ENCODE measurements at regions not wholly inside any gene's neighbourhood (a gene's known extent, or its start where the extent isn't known, plus 50 kb on each side); places are given as distances from the start of the nearest gene placed in this dataset.
A peak's percentile ranks its signal among the peaks of the same experiment; 100 is the strongest.

DNA sequence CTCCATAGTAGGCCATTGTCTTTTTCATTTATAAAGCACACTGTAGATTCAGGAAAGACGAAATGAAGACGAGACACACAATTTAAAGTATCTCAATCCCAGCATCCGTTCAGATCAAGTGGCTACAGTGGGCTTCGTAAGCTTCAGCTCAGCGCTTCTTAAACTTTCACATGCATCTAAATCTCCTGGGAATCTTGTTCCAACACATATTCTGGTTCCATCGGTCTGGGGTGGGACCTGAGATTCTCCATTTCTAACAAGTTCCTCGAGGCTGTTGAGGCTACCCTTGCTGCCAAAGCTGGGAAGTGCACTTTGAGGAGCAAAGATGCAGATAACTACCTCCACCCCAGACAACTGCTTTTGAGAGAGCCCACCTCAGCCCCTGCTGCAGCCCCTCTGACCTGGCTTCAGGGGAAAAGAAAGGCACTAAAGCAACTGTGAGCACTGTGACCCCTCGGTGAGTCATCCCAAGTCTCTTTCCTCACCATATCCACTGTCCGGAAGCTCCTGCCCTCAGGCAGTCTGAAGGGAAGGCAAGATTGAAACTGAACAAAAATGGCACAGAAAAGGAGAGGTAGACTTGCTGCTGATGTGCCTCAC is 201.1 kb upstream of the FBXO11 start (continued):
- TF ChIP-seq CEBPG (CRISPR knock-in tag; IDR thresholded peaks at IDR 0.05): no peak
- TF ChIP-seq, protein P1, sequence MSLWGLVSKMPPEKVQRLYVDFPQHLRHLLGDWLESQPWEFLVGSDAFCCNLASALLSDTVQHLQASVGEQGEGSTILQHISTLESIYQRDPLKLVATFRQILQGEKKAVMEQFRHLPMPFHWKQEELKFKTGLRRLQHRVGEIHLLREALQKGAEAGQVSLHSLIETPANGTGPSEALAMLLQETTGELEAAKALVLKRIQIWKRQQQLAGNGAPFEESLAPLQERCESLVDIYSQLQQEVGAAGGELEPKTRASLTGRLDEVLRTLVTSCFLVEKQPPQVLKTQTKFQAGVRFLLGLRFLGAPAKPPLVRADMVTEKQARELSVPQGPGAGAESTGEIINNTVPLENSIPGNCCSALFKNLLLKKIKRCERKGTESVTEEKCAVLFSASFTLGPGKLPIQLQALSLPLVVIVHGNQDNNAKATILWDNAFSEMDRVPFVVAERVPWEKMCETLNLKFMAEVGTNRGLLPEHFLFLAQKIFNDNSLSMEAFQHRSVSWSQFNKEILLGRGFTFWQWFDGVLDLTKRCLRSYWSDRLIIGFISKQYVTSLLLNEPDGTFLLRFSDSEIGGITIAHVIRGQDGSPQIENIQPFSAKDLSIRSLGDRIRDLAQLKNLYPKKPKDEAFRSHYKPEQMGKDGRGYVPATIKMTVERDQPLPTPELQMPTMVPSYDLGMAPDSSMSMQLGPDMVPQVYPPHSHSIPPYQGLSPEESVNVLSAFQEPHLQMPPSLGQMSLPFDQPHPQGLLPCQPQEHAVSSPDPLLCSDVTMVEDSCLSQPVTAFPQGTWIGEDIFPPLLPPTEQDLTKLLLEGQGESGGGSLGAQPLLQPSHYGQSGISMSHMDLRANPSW (CRISPR knock-in tag; IDR thresholded peaks at IDR 0.05; ENCODE audit: borderline replicate concordance): no peak
- no peak for TF ChIP-seq NR2F6 (IDR thresholded peaks at IDR 0.05)
- TF ChIP-seq NR2F6 (CRISPR knock-in tag; IDR thresholded peaks at IDR 0.05): peak; percentile 46; the same call in 1 of the 2 replicates
- TF ChIP-seq, protein P2, sequence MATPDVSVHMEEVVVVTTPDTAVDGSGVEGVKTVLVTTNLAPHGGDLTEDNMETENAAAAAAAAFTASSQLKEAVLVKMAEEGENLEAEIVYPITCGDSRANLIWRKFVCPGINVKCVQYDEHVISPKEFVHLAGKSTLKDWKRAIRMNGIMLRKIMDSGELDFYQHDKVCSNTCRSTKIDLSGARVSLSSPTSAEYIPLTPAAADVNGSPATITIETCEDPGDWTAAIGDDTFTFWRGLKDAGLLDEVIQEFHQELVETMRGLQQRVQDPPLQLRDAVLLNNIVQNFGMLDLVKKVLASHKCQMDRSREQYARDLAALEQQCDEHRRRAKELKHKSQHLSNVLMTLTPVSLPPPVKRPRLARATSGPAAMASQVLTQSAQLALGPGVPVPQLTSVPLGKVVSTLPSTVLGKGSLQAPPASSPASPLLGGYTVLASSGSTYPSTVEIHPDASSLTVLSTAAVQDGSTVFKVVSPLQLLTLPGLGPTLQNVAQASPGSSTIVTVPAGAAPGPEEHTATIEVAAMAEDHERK (CRISPR knock-in tag; IDR thresholded peaks at IDR 0.05; ENCODE audit: low read depth): no peak
- TF ChIP-seq SIX1 (CRISPR knock-in tag; IDR thresholded peaks at IDR 0.05; ENCODE audit: borderline replicate concordance): no peak
- no peak for TF ChIP-seq ZNF460 (CRISPR knock-in tag; IDR thresholded peaks at IDR 0.05; ENCODE audit: borderline replicate concordance)
- no peak for TF ChIP-seq ZNF629 (CRISPR knock-in tag; conservative IDR thresholded peaks at IDR 0.05)
- peak; percentile 28; the same call in 1 of the 2 replicates for TF ChIP-seq ARID5B (CRISPR knock-in tag; IDR thresholded peaks at IDR 0.05)
- TF ChIP-seq ZNF577 (CRISPR knock-in tag; IDR thresholded peaks at IDR 0.05; ENCODE audit: borderline replicate concordance, low read depth): no peak
- no peak for TF ChIP-seq TERF1 (CRISPR knock-in tag; IDR thresholded peaks at IDR 0.05)
- TF ChIP-seq KDM5B (CRISPR knock-in tag; IDR thresholded peaks at IDR 0.05; ENCODE audit: borderline replicate concordance): no peak; the same call in 1 of the 2 replicates
- TF ChIP-seq RFX1 (IDR thresholded peaks at IDR 0.05): no peak
- peak; percentile 50 for TF ChIP-seq ELF3 (CRISPR knock-in tag; IDR thresholded peaks at IDR 0.05)
- TF ChIP-seq ZNF770 (CRISPR knock-in tag; IDR thresholded peaks at IDR 0.05): no peak
- TF ChIP-seq ZBTB7A (CRISPR knock-in tag; IDR thresholded peaks at IDR 0.05): no peak
- TF ChIP-seq ZFY (CRISPR knock-in tag; IDR thresholded peaks at IDR 0.05): no peak
- no peak for TF ChIP-seq GTF3A (CRISPR knock-in tag; conservative IDR thresholded peaks at IDR 0.05)
- no peak for TF ChIP-seq PAWR (CRISPR knock-in tag; IDR thresholded peaks at IDR 0.05; ENCODE audit: borderline replicate concordance)
- no peak for TF ChIP-seq PLRG1 (conservative IDR thresholded peaks at IDR 0.05)
- TF ChIP-seq ZNF652 (CRISPR knock-in tag; IDR thresholded peaks at IDR 0.05; ENCODE audit: borderline replicate concordance, low read depth): no peak
